ENCODE measurements at regions not wholly inside any gene's neighbourhood (a gene's known extent, or its start where the extent isn't known, plus 50 kb on each side); places are given as distances from the start of the nearest gene placed in this dataset.

GRCh38 chr2:59308108-59308507 is 1067.0 kb upstream of the FANCL start:
- TF ChIP-seq POLR2AphosphoS5 (IDR thresholded peaks at IDR 0.05; ENCODE audit: low read depth, low read length): no peak
- no peak overlapping the region for H4K91ac ChIP-seq (replicated peaks; ENCODE audit: insufficient read length, low read length)
- H2AFZ ChIP-seq (ENCODE audit: low read length): no peak overlapping the region
- no peak overlapping the region for H2BK12ac ChIP-seq (ENCODE audit: low read depth, low read length)
- no peak overlapping the region for H2BK15ac ChIP-seq (ENCODE audit: low read length)
- DNase-seq (ENCODE audit: low read depth in 1 of 2, low spot score in 2 of 2) (no peak), FAIRE-seq (no peak)
- CTCF ChIA-PET (ENCODE audit: partially characterized antibody): no interaction called here
- no peak overlapping the region for H3K9ac ChIP-seq (replicated peaks in 1 of 4; ENCODE audit: extremely low read depth in 1 of 4, low read depth in 3 of 4, low read length in 3 of 4)
- H3K14ac ChIP-seq (ENCODE audit: insufficient read length): no peak overlapping the region
- no peak overlapping the region for H2BK20ac ChIP-seq (ENCODE audit: low read length)
- H3K23me2 ChIP-seq (ENCODE audit: low read depth, low read length): no peaks in the 10 kb centered on the region
- H3K36me3 ChIP-seq (ENCODE audit: control insufficient read depth in 2 of 4, insufficient read depth in 4 of 4, low read length in 3 of 4): no peaks in the 10 kb centered on the region
- H3K27me3 ChIP-seq (replicated peaks in 1 of 4; ENCODE audit: control insufficient read depth in 3 of 4, extremely low read depth in 1 of 4, insufficient read depth in 3 of 4, low read length in 3 of 4): no peaks in the 10 kb centered on the region
- no peaks in the 10 kb centered on the region for H3K9me3 ChIP-seq (ENCODE audit: insufficient read depth in 2 of 2, low read depth in 1 of 2, low read length in 1 of 2)
- H3K27ac ChIP-seq (ENCODE audit: low read depth, low read length): no peak overlapping the region
- H2AK5ac ChIP-seq (ENCODE audit: low read depth, low read length): no peak overlapping the region
- no peaks in the 10 kb centered on the region for H4K20me1 ChIP-seq (replicated peaks in 1 of 2; ENCODE audit: control insufficient read depth in 1 of 2, insufficient read depth in 2 of 2, low read length in 2 of 2)
- POLR2A ChIA-PET (ENCODE audit: partially characterized antibody): no interaction called here
- H4K5ac ChIP-seq (ENCODE audit: insufficient read length, low read depth, low read length): no peak overlapping the region
- no peak overlapping the region for H3K4me3 ChIP-seq (ENCODE audit: extremely low read depth in 1 of 4, insufficient read depth in 2 of 4, low read depth in 3 of 4, low read length in 4 of 4)
- no peak overlapping the region for H2BK120ac ChIP-seq (replicated peaks; ENCODE audit: low read depth, low read length)
- H3K79me2 ChIP-seq (ENCODE audit: control insufficient read depth in 1 of 2, insufficient read depth in 2 of 2, low read length in 2 of 2): no peaks in the 10 kb centered on the region
- no peak overlapping the region for H3K23ac ChIP-seq (ENCODE audit: insufficient read length)
- H3K18ac ChIP-seq (ENCODE audit: extremely low read depth, low read length): no peak overlapping the region
- H3K79me1 ChIP-seq (ENCODE audit: low read depth, low read length): no peaks in the 10 kb centered on the region
- H3K56ac ChIP-seq (replicated peaks; ENCODE audit: insufficient read length, low read depth, low read length): no peak overlapping the region
- H3K4ac ChIP-seq (replicated peaks; ENCODE audit: insufficient read length, low read depth, low read length): no peak overlapping the region
- no peak overlapping the region for H3K4me2 ChIP-seq (ENCODE audit: insufficient read depth in 1 of 2, low read depth in 2 of 2, low read length in 2 of 2)
- H2BK5ac ChIP-seq (ENCODE audit: low read depth, low read length): no peak overlapping the region
- WGBS, 2 experiments (ENCODE audit: extremely low coverage in 1 of 2, insufficient coverage in 1 of 2, insufficient read length in 1 of 2, insufficient replicate concordance in 2 of 2, low coverage in 1 of 2, low lambda C conversion rate in 2 of 2, missing lambda C conversion rate in 1 of 2): 93% methylated on average over 4 of the region's 4 CpGs; no CpG with 5 or more reads in 1 of the 2 experiments
- peaks cover 0 to 1% (median 0%) of the 10 kb centered on the region in 4 experiments; a peak in 1 of 7 replicates for H3K4me1 ChIP-seq (replicated peaks in 1 of 4; ENCODE audit: control insufficient read depth in 3 of 4, insufficient read depth in 4 of 4, low read length in 3 of 4)
- no peak overlapping the region for H4K8ac ChIP-seq (ENCODE audit: extremely low read depth, insufficient read depth, low read length)
